Psoas muscle (tissue), 7 donors: ENCODE measurements at regions not wholly inside any gene's neighbourhood (a gene's known extent, or its start where the extent isn't known, plus 50 kb on each side); places are given as distances from the start of the nearest gene placed in this dataset.

Source experiments
- ATAC-seq, 4 donors: fragments of 200-7000 bp; cut with Tn5 transposase; one replicate each; pipeline ENCODE4 v1.9.1; 2020; ENCODE audit warnings: moderate library complexity in 3 of 4, mild to moderate bottlenecking in 2 of 4
- DNase-seq, 2 donors: peaks; one replicate each; pipeline ENCODE4 v3.0.0-alpha.2; 2020
- H3K27ac ChIP-seq: fragments of 200-600 bp; one replicate; pipeline ENCODE4 v1.8.0; 2022
- H3K27me3 ChIP-seq, 3 donors: fragments of 200-600 bp in 1 of 3; one replicate each; pipeline versions ENCODE4 v1.6.1 to v1.8.0; 2013 to 2022; ENCODE audit warnings: low read length in 2 of 3, mild to moderate bottlenecking in 2 of 3, moderate library complexity in 1 of 3; ENCODE audit not compliant: insufficient read depth in 3 of 3
- H3K36me3 ChIP-seq, 2 donors: fragments of 200-600 bp in 1 of 2; one replicate each; pipeline versions ENCODE4 v1.6.1 to v1.8.0; 2013 to 2022; ENCODE audit warnings: low read depth in 1 of 2, mild to moderate bottlenecking in 1 of 2, moderate library complexity in 1 of 2; ENCODE audit not compliant: insufficient read depth in 1 of 2
- H3K4me1 ChIP-seq: fragments of 200-600 bp; one replicate; pipeline ENCODE4 v1.8.0; 2022
- H3K4me3 ChIP-seq: fragments of 200-600 bp; one replicate; pipeline ENCODE4 v1.8.0; 2022; ENCODE audit warnings: mild to moderate bottlenecking
- H3K9me3 ChIP-seq: fragments of 200-600 bp; one replicate; pipeline ENCODE4 v1.8.0; 2022
- CTCF ChIP-seq: fragments of 200-600 bp; IDR thresholded peaks from one replicate; pipeline ENCODE4 v1.8.0; 2022; ENCODE audit warnings: antibody characterized with exemption
- WGBS, 3 donors: extraction: QIAGEN DNeasy Blood & Tissue Kit; methylation state at CpG; one replicate each; pipeline versions ENCODE4 v1.1.6 to v1.1.7; 2013; 5-methylcytosine and 5-hydroxymethylcytosine counted together
- intact Hi-C, 2 donors: fragments of 100-400 bp; cut with DNase I; formaldehyde crosslinking; loops; one replicate each; pipeline versions ENCODE4 v1.11.0 to v1.14.2; 2022
- donor health status: healthy with polysubstance abuse.
- donor health status: DM: no; HTN: no; CAD: no; lungs with moderate emphysema.
- donor health status: Bipolar disorder and iron deficiency.
- donor health status: healthy.
- donor health status: DM: yes; HTN: yes; CAD: no.
- donor health status: DM: no; HTN: no; CAD: no.
- donor health status: DM: yes; HTN: yes; CAD: no.

- Histone ChIP-seq H3K9me3 (peaks cover 5% of the 10 kb centered on the region), H3K4me3 (no peak overlapping the region), H3K36me3 (no peaks in the 10 kb centered on the region), H3K4me1 (no peaks in the 10 kb centered on the region), H3K27me3 (peaks cover 0 to 9% (median 2%) of the 10 kb centered on the region in 3 donors), H3K27ac (no peak overlapping the region)
- DNase-seq (no peak), ATAC-seq (no peak)
- intact Hi-C loops = no loop called here
- WGBS, 3 donors = 50 to 56% (median 51%) methylated on average over 6 of the region's 6 CpGs
- TF ChIP-seq CTCF = no peak
These were observed 362.4 kb downstream of the CYRIA start for GRCh38 chr2:16303273-16303577.

GRCh38 chr2:16302431-16303272 lies 362.3 kb downstream of the MYCN start:
- Histone ChIP-seq H3K4me3 (no peak overlapping the region), H3K27me3 (peaks cover 0 to 9% (median 2%) of the 10 kb centered on the region in 3 donors), H3K36me3 (no peaks in the 10 kb centered on the region), H3K9me3 (peaks cover 5% of the 10 kb centered on the region), H3K27ac (no peak overlapping the region), H3K4me1 (no peaks in the 10 kb centered on the region)
- 60 to 66% (median 63%) methylated on average over 11 of the region's 11 CpGs for WGBS, 3 donors
- DNase-seq = no peak
- no peak for TF ChIP-seq CTCF
- no peak for ATAC-seq
- intact Hi-C loops = no loop called here

- WGBS, 3 donors = 81 to 89% (median 86%) methylated on average over 2 of the region's 2 CpGs
- H3K36me3 ChIP-seq = no peaks in the 10 kb centered on the region
- no peak for DNase-seq
- intact Hi-C loops = no loop called here
- no peak for ATAC-seq
- H3K9me3 ChIP-seq = peaks cover 5% of the 10 kb centered on the region
- no peak overlapping the region for H3K27ac ChIP-seq
- H3K27me3 ChIP-seq = peaks cover 2 to 9% (median 2%) of the 10 kb centered on the region in 3 donors
- H3K4me3 ChIP-seq = no peak overlapping the region
- no peak for TF ChIP-seq CTCF
- no peaks in the 10 kb centered on the region for H3K4me1 ChIP-seq
These were observed 361.6 kb downstream of the MYCN start for GRCh38 chr2:16301961-16302360.

GRCh38 chr2:16298866-16299265 lies 358.5 kb downstream of the MYCN start:
- DNase-seq (no peak), ATAC-seq (no peak)
- Histone ChIP-seq H3K36me3 (no peaks in the 10 kb centered on the region), H3K4me1 (no peaks in the 10 kb centered on the region), H3K4me3 (no peak overlapping the region), H3K27ac (no peak overlapping the region), H3K27me3 (peaks cover 2 to 4% (median 2%) of the 10 kb centered on the region in 3 donors), H3K9me3 (peaks cover 5% of the 10 kb centered on the region)
- no peak for TF ChIP-seq CTCF
- 70 to 75% (median 71%) methylated on average over 3 of the region's 3 CpGs for WGBS, 3 donors
- intact Hi-C loops = no loop called here
